GM23338 (cell line): ENCODE measurements at regions not wholly inside any gene's neighbourhood (a gene's known extent, or its start where the extent isn't known, plus 50 kb on each side); places are given as distances from the start of the nearest gene placed in this dataset.

Experiments used
- EZH2 ChIP-seq: fragments of 200-600 bp; sonication (generic); IDR thresholded peaks from one replicate; pipeline ENCODE4 v1.8.0; 2017; ENCODE audit warnings: antibody characterized with exemption, mild to moderate bottlenecking, low read depth; ENCODE audit not compliant: unreplicated experiment
- EZH2phosphoT487 ChIP-seq: fragments of 200-600 bp; sonication (generic); IDR thresholded peaks from one replicate; pipeline ENCODE4 v1.8.1; 2018; ENCODE audit warnings: antibody characterized with exemption; ENCODE audit not compliant: unreplicated experiment
- NANOG ChIP-seq: IDR thresholded peaks from 2 replicates; pipeline ENCODE4 v1.6.1; 2016; ENCODE audit warnings: antibody characterized with exemption, borderline replicate concordance
- TF ChIP-seq, protein P1 (sequence below), 2 experiments: fragments of 200-600 bp in 1 of 2; sonication (generic) in 1 of 2; conservative IDR thresholded peaks; 2 replicates each; pipeline versions ENCODE4 v1.5.1 to v1.6.1; 2016 to 2017; ENCODE audit warnings: antibody characterized with exemption in 2 of 2, low read depth in 2 of 2, mild to moderate bottlenecking in 2 of 2, moderate library complexity in 1 of 2

- TF ChIP-seq, protein P1, sequence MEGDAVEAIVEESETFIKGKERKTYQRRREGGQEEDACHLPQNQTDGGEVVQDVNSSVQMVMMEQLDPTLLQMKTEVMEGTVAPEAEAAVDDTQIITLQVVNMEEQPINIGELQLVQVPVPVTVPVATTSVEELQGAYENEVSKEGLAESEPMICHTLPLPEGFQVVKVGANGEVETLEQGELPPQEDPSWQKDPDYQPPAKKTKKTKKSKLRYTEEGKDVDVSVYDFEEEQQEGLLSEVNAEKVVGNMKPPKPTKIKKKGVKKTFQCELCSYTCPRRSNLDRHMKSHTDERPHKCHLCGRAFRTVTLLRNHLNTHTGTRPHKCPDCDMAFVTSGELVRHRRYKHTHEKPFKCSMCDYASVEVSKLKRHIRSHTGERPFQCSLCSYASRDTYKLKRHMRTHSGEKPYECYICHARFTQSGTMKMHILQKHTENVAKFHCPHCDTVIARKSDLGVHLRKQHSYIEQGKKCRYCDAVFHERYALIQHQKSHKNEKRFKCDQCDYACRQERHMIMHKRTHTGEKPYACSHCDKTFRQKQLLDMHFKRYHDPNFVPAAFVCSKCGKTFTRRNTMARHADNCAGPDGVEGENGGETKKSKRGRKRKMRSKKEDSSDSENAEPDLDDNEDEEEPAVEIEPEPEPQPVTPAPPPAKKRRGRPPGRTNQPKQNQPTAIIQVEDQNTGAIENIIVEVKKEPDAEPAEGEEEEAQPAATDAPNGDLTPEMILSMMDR (conservative IDR thresholded peaks at IDR 0.05; ENCODE audit: low read depth in 2 of 2): no peak
- TF ChIP-seq EZH2phosphoT487: no peak
- TF ChIP-seq NANOG: no peak
- no peak for TF ChIP-seq EZH2
Measured at GRCh38 chr18:28823506-28824182, 646.7 kb upstream of the CDH2 start.
